B cell (primary cell): ENCODE measurements at regions not wholly inside any gene's neighbourhood (a gene's known extent, or its start where the extent isn't known, plus 50 kb on each side); places are given as distances from the start of the nearest gene placed in this dataset.

Experiments used
- EZH2 ChIP-seq: IDR thresholded peaks from 2 replicates; pipeline ENCODE4 v1.6.1; 2012; ENCODE audit warnings: borderline replicate concordance, low read depth, mild to moderate bottlenecking, moderate library complexity, low read length; ENCODE audit not compliant: insufficient read depth, poor library complexity, severe bottlenecking
- TF ChIP-seq, protein P1 (sequence below): fragments of 200-600 bp; IDR thresholded peaks from one replicate; pipeline ENCODE4 v1.8.0; 2022; ENCODE audit warnings: antibody characterized with exemption, mild to moderate bottlenecking

DNA sequence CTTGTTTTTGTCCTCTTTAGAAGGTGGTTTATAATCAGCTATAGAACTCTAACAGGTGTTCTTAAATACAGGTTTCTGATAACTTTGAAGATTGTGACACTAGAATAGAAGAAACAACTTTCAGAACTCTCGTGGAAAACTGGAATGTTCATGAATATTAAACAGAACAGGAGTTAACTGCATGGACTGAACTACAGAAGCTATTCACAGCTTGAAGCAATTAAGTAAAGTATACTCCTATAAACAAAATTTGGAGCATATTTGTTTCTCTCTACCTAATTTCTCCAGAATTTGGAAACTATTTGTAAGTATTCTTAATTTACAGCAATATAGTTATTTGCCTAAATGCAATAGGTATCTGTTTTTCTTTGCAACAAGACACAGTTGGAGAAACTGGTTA, 824.8 kb downstream of the ADGRL2 start:
- TF ChIP-seq, protein P1, sequence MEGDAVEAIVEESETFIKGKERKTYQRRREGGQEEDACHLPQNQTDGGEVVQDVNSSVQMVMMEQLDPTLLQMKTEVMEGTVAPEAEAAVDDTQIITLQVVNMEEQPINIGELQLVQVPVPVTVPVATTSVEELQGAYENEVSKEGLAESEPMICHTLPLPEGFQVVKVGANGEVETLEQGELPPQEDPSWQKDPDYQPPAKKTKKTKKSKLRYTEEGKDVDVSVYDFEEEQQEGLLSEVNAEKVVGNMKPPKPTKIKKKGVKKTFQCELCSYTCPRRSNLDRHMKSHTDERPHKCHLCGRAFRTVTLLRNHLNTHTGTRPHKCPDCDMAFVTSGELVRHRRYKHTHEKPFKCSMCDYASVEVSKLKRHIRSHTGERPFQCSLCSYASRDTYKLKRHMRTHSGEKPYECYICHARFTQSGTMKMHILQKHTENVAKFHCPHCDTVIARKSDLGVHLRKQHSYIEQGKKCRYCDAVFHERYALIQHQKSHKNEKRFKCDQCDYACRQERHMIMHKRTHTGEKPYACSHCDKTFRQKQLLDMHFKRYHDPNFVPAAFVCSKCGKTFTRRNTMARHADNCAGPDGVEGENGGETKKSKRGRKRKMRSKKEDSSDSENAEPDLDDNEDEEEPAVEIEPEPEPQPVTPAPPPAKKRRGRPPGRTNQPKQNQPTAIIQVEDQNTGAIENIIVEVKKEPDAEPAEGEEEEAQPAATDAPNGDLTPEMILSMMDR, result no peak
- TF ChIP-seq EZH2, result no peak
